ENCODE measurements at regions not wholly inside any gene's neighbourhood (a gene's known extent, or its start where the extent isn't known, plus 50 kb on each side); places are given as distances from the start of the nearest gene placed in this dataset.

GRCh38 chr15:70435872-70436271, 327.5 kb downstream of the UACA start:
- DNase-seq (ENCODE audit: low read depth in 1 of 2, low spot score in 1 of 2), result peak in 1 of 2 experiments; percentile 19
- TF ChIP-seq SPI1 (IDR thresholded peaks at IDR 0.05; ENCODE audit: borderline replicate concordance, low read depth), result no peak
- TF ChIP-seq, protein P1, sequence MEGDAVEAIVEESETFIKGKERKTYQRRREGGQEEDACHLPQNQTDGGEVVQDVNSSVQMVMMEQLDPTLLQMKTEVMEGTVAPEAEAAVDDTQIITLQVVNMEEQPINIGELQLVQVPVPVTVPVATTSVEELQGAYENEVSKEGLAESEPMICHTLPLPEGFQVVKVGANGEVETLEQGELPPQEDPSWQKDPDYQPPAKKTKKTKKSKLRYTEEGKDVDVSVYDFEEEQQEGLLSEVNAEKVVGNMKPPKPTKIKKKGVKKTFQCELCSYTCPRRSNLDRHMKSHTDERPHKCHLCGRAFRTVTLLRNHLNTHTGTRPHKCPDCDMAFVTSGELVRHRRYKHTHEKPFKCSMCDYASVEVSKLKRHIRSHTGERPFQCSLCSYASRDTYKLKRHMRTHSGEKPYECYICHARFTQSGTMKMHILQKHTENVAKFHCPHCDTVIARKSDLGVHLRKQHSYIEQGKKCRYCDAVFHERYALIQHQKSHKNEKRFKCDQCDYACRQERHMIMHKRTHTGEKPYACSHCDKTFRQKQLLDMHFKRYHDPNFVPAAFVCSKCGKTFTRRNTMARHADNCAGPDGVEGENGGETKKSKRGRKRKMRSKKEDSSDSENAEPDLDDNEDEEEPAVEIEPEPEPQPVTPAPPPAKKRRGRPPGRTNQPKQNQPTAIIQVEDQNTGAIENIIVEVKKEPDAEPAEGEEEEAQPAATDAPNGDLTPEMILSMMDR (IDR thresholded peaks at IDR 0.05; ENCODE audit: insufficient read depth, low read length), result no peak
- TF ChIP-seq, protein P2, sequence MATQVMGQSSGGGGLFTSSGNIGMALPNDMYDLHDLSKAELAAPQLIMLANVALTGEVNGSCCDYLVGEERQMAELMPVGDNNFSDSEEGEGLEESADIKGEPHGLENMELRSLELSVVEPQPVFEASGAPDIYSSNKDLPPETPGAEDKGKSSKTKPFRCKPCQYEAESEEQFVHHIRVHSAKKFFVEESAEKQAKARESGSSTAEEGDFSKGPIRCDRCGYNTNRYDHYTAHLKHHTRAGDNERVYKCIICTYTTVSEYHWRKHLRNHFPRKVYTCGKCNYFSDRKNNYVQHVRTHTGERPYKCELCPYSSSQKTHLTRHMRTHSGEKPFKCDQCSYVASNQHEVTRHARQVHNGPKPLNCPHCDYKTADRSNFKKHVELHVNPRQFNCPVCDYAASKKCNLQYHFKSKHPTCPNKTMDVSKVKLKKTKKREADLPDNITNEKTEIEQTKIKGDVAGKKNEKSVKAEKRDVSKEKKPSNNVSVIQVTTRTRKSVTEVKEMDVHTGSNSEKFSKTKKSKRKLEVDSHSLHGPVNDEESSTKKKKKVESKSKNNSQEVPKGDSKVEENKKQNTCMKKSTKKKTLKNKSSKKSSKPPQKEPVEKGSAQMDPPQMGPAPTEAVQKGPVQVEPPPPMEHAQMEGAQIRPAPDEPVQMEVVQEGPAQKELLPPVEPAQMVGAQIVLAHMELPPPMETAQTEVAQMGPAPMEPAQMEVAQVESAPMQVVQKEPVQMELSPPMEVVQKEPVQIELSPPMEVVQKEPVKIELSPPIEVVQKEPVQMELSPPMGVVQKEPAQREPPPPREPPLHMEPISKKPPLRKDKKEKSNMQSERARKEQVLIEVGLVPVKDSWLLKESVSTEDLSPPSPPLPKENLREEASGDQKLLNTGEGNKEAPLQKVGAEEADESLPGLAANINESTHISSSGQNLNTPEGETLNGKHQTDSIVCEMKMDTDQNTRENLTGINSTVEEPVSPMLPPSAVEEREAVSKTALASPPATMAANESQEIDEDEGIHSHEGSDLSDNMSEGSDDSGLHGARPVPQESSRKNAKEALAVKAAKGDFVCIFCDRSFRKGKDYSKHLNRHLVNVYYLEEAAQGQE (IDR thresholded peaks at IDR 0.05; ENCODE audit: insufficient replicate concordance, low read depth), result no peak
- no peak for TF ChIP-seq GABPA (IDR thresholded peaks at IDR 0.05; ENCODE audit: low read depth)
- no peak for TF ChIP-seq POLR2AphosphoS5 (IDR thresholded peaks at IDR 0.05; ENCODE audit: low read depth)
- H3K27ac ChIP-seq (replicated peaks), result peak overlapping the region; percentile 69
- no peaks in the 10 kb centered on the region for H3K27me3 ChIP-seq (ENCODE audit: insufficient read depth, poor library complexity, severe bottlenecking)
- no peak overlapping the region for H3K4me3 ChIP-seq (replicated peaks; ENCODE audit: insufficient read depth, low read length)

GRCh38 chr15:70435369-70435768, 328.0 kb downstream of the UACA start:
- peak in 1 of 2 experiments; percentile 59 for DNase-seq (ENCODE audit: low read depth in 1 of 2, low spot score in 1 of 2)
- peak overlapping the region; percentile 69 for H3K27ac ChIP-seq (replicated peaks)
- TF ChIP-seq, protein P1 (IDR thresholded peaks at IDR 0.05; ENCODE audit: insufficient read depth, low read length), result no peak
- peak; percentile 80 for TF ChIP-seq SPI1 (IDR thresholded peaks at IDR 0.05; ENCODE audit: borderline replicate concordance, low read depth)

GRCh38 chr15:70433586-70434324, 329.6 kb downstream of the UACA start:
- Histone ChIP-seq H3K4me3 (replicated peaks; ENCODE audit: insufficient read depth, low read length) (no peak overlapping the region), H3K27me3 (ENCODE audit: insufficient read depth, poor library complexity, severe bottlenecking) (no peaks in the 10 kb centered on the region), H3K27ac (replicated peaks) (no peak overlapping the region)
- DNase-seq (ENCODE audit: low read depth in 1 of 2, low spot score in 1 of 2), result no peak
- TF ChIP-seq GABPA (IDR thresholded peaks at IDR 0.05; ENCODE audit: low read depth) (no peak), POLR2AphosphoS5 (IDR thresholded peaks at IDR 0.05; ENCODE audit: low read depth) (no peak), SPI1 (IDR thresholded peaks at IDR 0.05; ENCODE audit: borderline replicate concordance, low read depth) (no peak)
- TF ChIP-seq, protein P2 (IDR thresholded peaks at IDR 0.05; ENCODE audit: insufficient replicate concordance, low read depth), result no peak
- TF ChIP-seq, protein P1 (IDR thresholded peaks at IDR 0.05; ENCODE audit: insufficient read depth, low read length), result no peak

More at GRCh38 chr15:70435369-70435768, 328.0 kb downstream of the UACA start:
- Histone ChIP-seq H3K4me3 (replicated peaks; ENCODE audit: insufficient read depth, low read length) (no peak overlapping the region), H3K27me3 (ENCODE audit: insufficient read depth, poor library complexity, severe bottlenecking) (no peaks in the 10 kb centered on the region)
